Omental fat pad (tissue), 3 donors: ENCODE measurements at regions not wholly inside any gene's neighbourhood (a gene's known extent, or its start where the extent isn't known, plus 50 kb on each side); places are given as distances from the start of the nearest gene placed in this dataset.

Experiments
- ATAC-seq: fragments of 150-250 bp; one replicate; pipeline ENCODE4 v1.9.1; 2016; ENCODE audit warnings: mild to moderate bottlenecking, moderate library complexity; ENCODE audit not compliant: low FRiP score
- DNase-seq: peaks from one replicate; pipeline ENCODE4 v3.0.0-alpha.2; 2019; ENCODE audit warnings: low spot score
- CTCF ChIP-seq, 3 donors: fragments of 450-650 bp; IDR thresholded peaks; one replicate each; pipeline ENCODE4 v1.5.1; 2016 to 2017; ENCODE audit warnings: antibody characterized with exemption in 3 of 3, mild to moderate bottlenecking in 3 of 3, moderate library complexity in 2 of 3

DNA sequence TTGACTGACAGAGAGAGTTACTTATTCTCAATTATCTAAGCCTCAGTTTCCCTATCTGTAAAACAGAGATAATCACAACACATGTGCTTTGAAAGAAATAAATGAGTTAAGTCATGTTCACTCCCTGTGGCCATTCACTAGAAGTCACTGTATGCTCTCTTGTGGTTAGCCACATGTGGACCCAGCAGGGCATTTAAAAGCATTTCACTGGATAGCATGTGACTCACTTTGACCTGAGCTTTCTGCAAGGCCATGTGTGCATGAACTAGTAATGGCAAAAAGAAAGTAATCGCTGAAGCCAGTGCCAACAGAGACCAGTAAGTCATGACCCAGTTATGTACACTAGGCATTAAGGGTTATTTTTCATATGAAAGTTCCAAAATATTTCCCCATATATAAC is 557.0 kb upstream of the IGFBP3 start:
- no peak for TF ChIP-seq CTCF (IDR thresholded peaks at IDR 0.05)
- ATAC-seq, result no peak
- DNase-seq, result no peak

GRCh38 chr7:46468753-46469356 is 547.8 kb upstream of the IGFBP3 start:
- ATAC-seq, result no peak
- TF ChIP-seq CTCF (IDR thresholded peaks at IDR 0.05), result no peak
- DNase-seq, result no peak

GRCh38 chr7:46463170-46463569 is 542.1 kb upstream of the IGFBP3 start:
- no peak for ATAC-seq
- TF ChIP-seq CTCF (IDR thresholded peaks at IDR 0.05), result no peak
- DNase-seq, result no peak

GRCh38 chr7:46461334-46461777 is 540.3 kb upstream of the IGFBP3 start:
- DNase-seq (no peak), ATAC-seq (no peak)
- TF ChIP-seq CTCF (IDR thresholded peaks at IDR 0.05), result no peak

DNA sequence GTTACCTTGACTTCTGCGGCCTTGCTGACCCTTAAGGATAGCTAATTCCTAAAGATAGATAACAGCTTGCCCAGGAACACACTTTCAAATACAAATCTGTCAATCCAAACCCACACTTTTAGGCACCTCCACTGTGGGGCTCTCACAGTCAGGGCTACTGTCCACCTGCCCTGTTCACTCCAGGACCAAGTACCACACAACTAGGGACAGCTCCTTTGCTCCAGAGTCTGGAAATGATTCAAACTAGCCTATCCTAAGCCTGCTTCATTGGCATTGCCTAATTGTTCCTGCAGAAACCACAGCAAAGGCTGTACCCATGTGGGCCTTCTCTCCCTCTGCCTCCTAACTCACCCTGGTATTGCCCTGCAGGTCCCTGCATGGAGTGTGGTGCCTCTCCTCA is 538.9 kb upstream of the IGFBP3 start:
- DNase-seq, result no peak
- ATAC-seq, result no peak
- TF ChIP-seq CTCF (IDR thresholded peaks at IDR 0.05), result no peak

DNA sequence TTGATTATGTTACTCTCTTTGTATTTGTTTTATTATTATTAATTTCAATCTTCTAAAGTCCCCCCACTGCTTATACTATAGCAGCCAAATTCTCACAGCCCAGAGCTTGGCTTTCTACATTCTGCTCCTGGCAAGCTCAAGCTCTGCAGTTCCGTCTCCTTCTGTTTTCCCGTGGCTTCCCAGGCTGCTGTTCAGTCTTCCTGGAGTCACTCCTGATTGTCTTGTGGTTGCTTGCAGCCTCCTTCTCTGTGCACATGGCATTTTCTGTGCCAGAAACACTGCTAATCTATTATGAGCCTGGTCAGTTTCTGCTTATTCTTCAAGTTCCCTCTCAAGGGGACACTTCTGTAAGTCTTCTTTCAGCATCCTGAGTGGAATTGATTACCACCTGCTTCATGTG is 533.7 kb upstream of the IGFBP3 start:
- no peak for TF ChIP-seq CTCF (IDR thresholded peaks at IDR 0.05)
- ATAC-seq (no peak), DNase-seq (no peak)

DNA sequence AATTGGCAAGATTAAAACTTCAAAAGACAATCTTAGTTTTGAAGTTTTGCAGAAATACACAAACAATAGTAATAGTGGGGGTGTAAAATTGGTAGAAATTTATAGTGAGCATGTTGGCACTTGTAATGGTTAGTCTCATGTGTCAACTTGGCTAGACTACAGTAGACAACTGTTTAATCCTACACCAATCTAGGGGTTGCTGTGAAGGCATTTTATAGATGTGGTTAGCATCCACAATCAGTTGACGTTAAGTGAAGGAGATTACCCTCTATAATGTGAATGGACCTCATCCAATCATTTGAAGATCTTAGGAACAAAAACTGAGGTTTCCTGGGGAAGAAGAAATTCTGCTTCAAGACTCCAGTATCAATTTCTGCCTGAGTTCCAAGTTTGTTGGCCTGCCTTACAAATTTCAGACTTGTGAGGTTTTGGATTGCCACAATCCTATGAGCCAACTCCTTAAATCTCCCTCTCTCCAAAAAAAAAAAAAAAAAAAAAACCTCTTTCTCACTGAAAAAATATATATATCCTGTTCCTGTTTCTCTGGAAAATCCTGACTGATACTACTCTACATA is 531.6 kb upstream of the IGFBP3 start:
- no peak for TF ChIP-seq CTCF (IDR thresholded peaks at IDR 0.05)
- no peak for ATAC-seq
- DNase-seq, result no peak
